CMK (cell line): ENCODE measurements at regions not wholly inside any gene's neighbourhood (a gene's known extent, or its start where the extent isn't known, plus 50 kb on each side); places are given as distances from the start of the nearest gene placed in this dataset.

Experiments
- DNase-seq: peaks from one replicate; pipeline ENCODE4 v3.0.0-alpha.2; 2010; ENCODE audit warnings: low read depth

GRCh38 chr11:119520966-119521365, 98.0 kb upstream of the THY1 start:
- no peak for DNase-seq

- no peak for DNase-seq
Measured at GRCh38 chr11:119520400-119520799, 97.4 kb upstream of the THY1 start.

GRCh38 chr11:119519796-119520195, 96.8 kb upstream of the THY1 start:
- no peak for DNase-seq

GRCh38 chr11:119518746-119519730, 96.1 kb upstream of the THY1 start:
- DNase-seq, result no peak

DNA sequence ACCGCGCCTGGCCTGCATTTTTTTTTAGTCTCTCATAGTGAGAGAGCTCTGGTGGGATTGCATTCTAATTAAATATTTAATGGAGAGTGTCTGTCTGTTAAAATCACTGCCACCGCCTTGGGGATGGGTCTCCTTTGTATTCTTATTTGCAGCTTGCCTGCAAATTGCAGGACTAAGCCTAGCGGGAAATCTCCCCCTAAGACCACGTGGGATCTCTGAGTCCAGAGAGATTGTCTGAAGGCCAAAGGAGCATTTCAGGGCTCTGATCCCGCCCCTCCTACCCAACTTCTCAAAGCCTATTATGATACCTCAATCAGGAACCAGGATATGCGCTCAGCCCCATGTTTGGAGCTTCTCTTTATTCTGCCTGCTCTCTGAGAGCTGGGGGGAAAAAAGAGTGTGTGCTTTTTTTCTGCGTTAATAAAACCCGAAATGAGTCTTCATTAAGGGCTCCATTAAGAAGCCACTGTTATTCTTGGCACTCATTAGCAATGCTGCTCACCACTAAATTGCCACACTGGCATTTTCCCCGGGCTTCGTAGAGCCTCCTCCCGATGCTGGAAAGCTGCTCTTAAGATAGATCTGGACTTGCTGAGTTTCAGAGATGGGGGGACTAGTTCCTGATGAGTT, 92.9 kb upstream of the THY1 start:
- no peak for DNase-seq

GRCh38 chr11:119513806-119514170, 90.8 kb upstream of the THY1 start:
- DNase-seq, result no peak

DNA sequence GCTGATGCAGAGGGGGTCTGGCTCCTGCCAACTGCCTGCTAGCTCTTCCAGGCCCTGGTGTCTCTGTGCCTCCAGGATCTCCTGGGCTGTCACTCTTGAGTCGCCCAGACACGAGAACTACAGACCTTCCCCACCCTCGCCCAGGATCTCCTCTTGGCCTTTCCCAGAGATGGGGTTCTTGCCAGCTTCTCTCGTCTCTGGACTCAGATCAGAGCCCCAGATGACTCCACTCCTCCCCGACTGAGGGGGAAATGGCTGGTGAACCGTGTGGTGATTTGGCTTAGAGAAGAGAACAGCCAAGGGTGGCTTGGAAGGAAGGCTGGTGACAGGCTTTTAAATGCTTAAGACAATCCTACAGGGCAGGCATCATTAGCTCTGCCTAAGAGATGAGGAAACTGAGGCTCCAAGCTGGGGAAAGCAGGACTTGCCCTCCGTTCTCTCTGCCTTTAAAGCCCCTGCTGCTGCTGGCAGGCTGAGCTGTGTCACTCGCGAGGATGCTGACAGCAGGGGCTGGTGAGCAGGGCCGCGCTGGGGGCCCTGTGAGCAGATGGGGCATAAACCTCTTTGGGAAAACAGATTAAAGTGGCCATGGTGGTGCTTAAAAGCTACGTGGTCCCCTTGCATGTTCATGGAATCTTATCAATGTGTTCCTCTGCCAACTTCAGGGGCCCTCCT, 90.3 kb upstream of the THY1 start:
- DNase-seq, result no peak

GRCh38 chr11:119512369-119512768, 89.4 kb upstream of the THY1 start:
- DNase-seq, result no peak

DNA sequence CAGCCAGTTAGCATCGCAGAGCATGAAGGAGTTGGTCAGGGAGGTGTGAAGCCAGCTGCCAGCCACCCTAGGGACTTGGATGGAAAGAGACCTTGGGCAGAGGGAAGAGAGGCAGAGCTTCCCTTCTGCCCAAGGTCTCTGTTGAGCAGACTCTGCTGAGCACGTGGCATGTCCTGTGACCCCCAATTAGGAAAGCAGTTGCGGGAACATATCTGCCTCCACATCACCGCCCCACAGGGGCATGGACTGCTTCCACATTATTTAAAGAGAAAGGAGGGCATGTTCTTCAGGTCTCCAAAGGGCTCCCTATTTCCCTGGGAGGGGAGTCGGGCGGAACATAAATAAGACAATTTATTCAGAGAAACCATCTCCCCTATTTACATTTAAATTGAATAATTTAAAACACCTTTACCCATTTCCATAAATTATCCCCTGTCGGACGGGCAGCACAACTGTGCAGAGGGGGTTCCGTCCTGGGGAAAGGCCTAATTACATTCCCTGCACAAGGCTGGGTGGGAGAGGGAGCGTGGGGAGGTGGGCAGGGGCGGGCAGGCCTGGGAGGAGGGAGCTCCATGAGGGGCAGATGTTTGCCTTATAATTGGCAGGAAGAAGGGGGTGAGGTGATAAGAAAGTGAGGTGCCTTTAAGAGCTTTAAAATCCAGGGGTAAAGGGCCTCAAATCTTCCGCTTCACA, 88.8 kb upstream of the THY1 start:
- DNase-seq, result no peak

GRCh38 chr11:119509969-119510401, 87.0 kb upstream of the THY1 start:
- DNase-seq, result no peak

GRCh38 chr11:119509282-119509841, 86.4 kb upstream of the THY1 start:
- DNase-seq, result no peak

- no peak for DNase-seq
Measured at GRCh38 chr11:119506436-119506835, 83.5 kb upstream of the THY1 start.

DNA sequence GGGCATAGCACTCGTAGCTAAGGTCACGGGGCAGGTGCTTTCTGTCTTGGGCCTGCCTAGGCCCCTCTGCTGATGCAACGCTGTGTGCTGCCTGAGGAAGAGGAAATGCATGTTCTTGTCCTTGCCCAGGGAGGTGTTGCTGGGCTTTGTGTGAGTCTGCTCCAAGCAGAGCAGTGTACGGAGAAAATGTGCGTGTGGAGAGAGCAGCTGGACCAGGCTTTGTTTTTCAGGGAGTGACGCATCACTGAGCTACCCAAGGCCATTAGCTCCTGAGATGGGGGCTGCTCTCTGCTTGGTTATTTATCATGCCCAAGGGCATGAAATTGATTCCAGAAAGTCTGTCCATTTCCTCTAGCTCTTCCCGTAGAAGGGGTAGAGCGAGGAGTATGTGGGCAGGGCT, 82.9 kb upstream of the THY1 start:
- no peak for DNase-seq

GRCh38 chr11:119505071-119505470, 82.1 kb upstream of the THY1 start:
- no peak for DNase-seq

DNA sequence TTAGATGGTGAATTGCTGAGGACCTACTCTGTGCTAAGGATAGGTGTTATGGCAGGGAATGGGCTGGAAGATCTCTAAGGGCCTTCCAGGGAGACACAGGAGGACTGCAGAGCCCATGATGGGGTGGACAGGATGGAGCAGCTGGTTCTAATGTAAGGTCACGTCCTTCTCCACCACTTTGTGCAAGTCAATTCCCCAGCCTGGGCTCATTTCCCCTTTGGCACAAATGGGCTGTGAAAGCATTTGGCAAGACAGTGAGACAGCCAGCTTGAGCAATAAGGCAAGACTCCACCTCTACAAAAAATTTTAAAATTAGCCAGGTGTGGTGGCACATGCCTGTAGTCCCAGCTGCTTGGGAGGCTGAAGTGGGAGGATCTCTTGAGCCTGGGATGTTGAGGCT, 81.4 kb upstream of the THY1 start:
- DNase-seq, result no peak

- DNase-seq, result no peak
Measured at GRCh38 chr11:119501777-119502405, 78.9 kb upstream of the THY1 start.

DNA sequence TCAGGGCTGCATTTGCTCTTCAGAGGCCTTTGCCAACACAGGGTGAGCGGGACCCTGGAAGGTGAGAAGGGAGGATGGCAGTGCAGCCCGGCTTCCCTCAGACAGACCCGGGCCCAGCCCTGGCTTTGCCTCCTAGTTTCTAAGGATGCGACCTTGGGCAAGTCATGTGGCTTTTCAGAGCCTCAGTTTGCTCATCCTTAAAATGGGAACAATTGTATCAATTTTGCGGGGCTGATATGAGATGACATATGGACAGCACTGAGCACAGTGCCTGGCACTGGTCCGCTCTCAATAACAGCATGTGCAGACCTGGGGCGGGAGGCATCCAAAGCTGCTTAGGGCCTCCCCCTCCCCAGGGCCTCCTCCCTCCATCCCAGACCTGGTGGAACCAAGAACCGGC, 74.7 kb upstream of the THY1 start:
- no peak for DNase-seq

- DNase-seq, result no peak
Measured at GRCh38 chr11:119496997-119497396, 74.0 kb upstream of the THY1 start.

DNA sequence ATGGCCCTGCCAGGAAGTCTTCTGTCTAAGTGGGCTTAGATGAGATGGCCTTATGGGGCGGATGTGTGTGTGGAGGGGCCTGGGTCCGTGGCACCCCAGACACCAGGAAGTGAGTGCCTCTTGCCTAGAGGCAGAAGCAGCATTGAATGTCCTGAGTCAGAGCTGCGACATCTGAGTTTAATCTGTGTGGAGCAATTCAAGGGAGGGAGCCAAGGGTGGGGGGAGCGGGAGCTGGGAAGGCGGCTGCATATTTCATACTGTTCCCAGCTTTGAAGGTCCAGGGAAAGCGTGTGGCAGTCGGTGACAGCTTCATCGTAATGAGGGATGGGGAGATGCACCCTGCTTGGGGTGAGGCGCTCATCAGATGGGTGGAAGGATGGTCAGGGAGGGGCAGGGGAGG, 73.5 kb upstream of the THY1 start:
- no peak for DNase-seq

- no peak for DNase-seq
Measured at GRCh38 chr11:119493712-119494111, 70.7 kb upstream of the THY1 start.

GRCh38 chr11:119491753-119492510, 69.0 kb upstream of the THY1 start:
- DNase-seq, result no peak
